ENCODE measurements at regions not wholly inside any gene's neighbourhood (a gene's known extent, or its start where the extent isn't known, plus 50 kb on each side); places are given as distances from the start of the nearest gene placed in this dataset.
"Not testable (repeated sequence)": the region's sequence is repeated elsewhere in the genome, so short reads cannot be mapped to it uniquely, and the experiment has no call there.

GRCh38 chr4:124993838-124994237, 281.3 kb upstream of the ANKRD50 start:
- no peak for DNase-seq (ENCODE audit: low spot score)

- no peak for DNase-seq (ENCODE audit: low spot score)
Measured at GRCh38 chr4:124990398-124990797, 277.9 kb upstream of the ANKRD50 start.

GRCh38 chr4:124980276-124980752, 267.8 kb upstream of the ANKRD50 start:
- no peak for DNase-seq (ENCODE audit: low spot score)

- DNase-seq (ENCODE audit: low spot score), result not testable (repeated sequence)
Measured at GRCh38 chr4:124978536-124978935, 266.0 kb upstream of the ANKRD50 start.

- DNase-seq (ENCODE audit: low spot score), result no peak
Measured at GRCh38 chr4:124977045-124977444, 264.5 kb upstream of the ANKRD50 start.

GRCh38 chr4:124974152-124974551, 261.6 kb upstream of the ANKRD50 start:
- DNase-seq (ENCODE audit: low spot score), result no peak

GRCh38 chr4:124973716-124974115, 261.2 kb upstream of the ANKRD50 start:
- no peak for DNase-seq (ENCODE audit: low spot score)

GRCh38 chr4:124970011-124970410, 257.5 kb upstream of the ANKRD50 start:
- DNase-seq (ENCODE audit: low spot score), result no peak

GRCh38 chr4:124965497-124965891, 253.0 kb upstream of the ANKRD50 start:
- DNase-seq (ENCODE audit: low spot score), result no peak

GRCh38 chr4:124964852-124965496, 252.4 kb upstream of the ANKRD50 start:
- DNase-seq (ENCODE audit: low spot score), result no peak

GRCh38 chr4:124964251-124964650, 251.7 kb upstream of the ANKRD50 start:
- no peak for DNase-seq (ENCODE audit: low spot score)

GRCh38 chr4:124961138-124961750, 248.7 kb upstream of the ANKRD50 start:
- DNase-seq (ENCODE audit: low spot score), result no peak

GRCh38 chr4:124958847-124959246, 246.3 kb upstream of the ANKRD50 start:
- no peak for DNase-seq (ENCODE audit: low spot score)

GRCh38 chr4:124955476-124955875, 242.9 kb upstream of the ANKRD50 start:
- DNase-seq (ENCODE audit: low spot score), result no peak

- no peak for DNase-seq (ENCODE audit: low spot score)
Measured at GRCh38 chr4:124954046-124954445, 241.5 kb upstream of the ANKRD50 start.

GRCh38 chr4:124953486-124953885, 241.0 kb upstream of the ANKRD50 start:
- DNase-seq (ENCODE audit: low spot score), result no peak

GRCh38 chr4:124953061-124953460, 240.5 kb upstream of the ANKRD50 start:
- no peak for DNase-seq (ENCODE audit: low spot score)

GRCh38 chr4:124952601-124953000, 240.1 kb upstream of the ANKRD50 start:
- DNase-seq (ENCODE audit: low spot score), result no peak

GRCh38 chr4:124948976-124949597, 236.6 kb upstream of the ANKRD50 start:
- no peak for DNase-seq (ENCODE audit: low spot score)

GRCh38 chr4:124947622-124948265, 235.2 kb upstream of the ANKRD50 start:
- DNase-seq (ENCODE audit: low spot score), result no peak

- no peak for DNase-seq (ENCODE audit: low spot score)
Measured at GRCh38 chr4:124946696-124947095, 234.2 kb upstream of the ANKRD50 start.

GRCh38 chr4:124945422-124945821, 232.9 kb upstream of the ANKRD50 start:
- DNase-seq (ENCODE audit: low spot score), result no peak

- DNase-seq (ENCODE audit: low spot score), result no peak
Measured at GRCh38 chr4:124943938-124944337, 231.4 kb upstream of the ANKRD50 start.

Measured in iPS-NIHi11 (cell line).